CD14-positive monocyte (primary cell): ENCODE measurements at regions not wholly inside any gene's neighbourhood (a gene's known extent, or its start where the extent isn't known, plus 50 kb on each side); places are given as distances from the start of the nearest gene placed in this dataset.

ENCODE experiments used
- DNase-seq, 3 donors: peaks; one replicate each; pipeline ENCODE4 v3.0.0-alpha.2; 2011 to 2022
- H2AFZ ChIP-seq: 2 replicates; pipeline ENCODE4 v1.6.0; 2012; ENCODE audit warnings: mild to moderate bottlenecking, low read depth, low read length, inconsistent platforms; ENCODE audit not compliant: insufficient read depth, poor library complexity, severe bottlenecking
- H3K27ac ChIP-seq, 2 donors: 1 replicate in 1 of 2; 2 replicates in 1 of 2; pipeline ENCODE4 v1.5.1; 2012 to 2013; ENCODE audit warnings: low read length in 2 of 2, control low read depth in 1 of 2, inconsistent platforms in 1 of 2, low read depth in 1 of 2, mild to moderate bottlenecking in 1 of 2
- H3K27me3 ChIP-seq, 2 donors: one replicate each; pipeline versions ENCODE4 v1.6.0 to v1.6.1; 2011 to 2013; ENCODE audit warnings: low read length in 2 of 2; ENCODE audit not compliant: control insufficient read depth in 2 of 2, insufficient read depth in 2 of 2
- H3K36me3 ChIP-seq, 2 donors: replicated peaks in 1 of 2; 1 replicate in 1 of 2; 2 replicates in 1 of 2; pipeline versions ENCODE4 v1.5.1 to v1.6.1; 2012 to 2013; ENCODE audit warnings: low read length in 2 of 2, control low read depth in 1 of 2, inconsistent platforms in 1 of 2, mild to moderate bottlenecking in 1 of 2; ENCODE audit not compliant: insufficient read depth in 2 of 2, control insufficient read depth in 1 of 2
- H3K4me1 ChIP-seq, 2 donors: 1 replicate in 1 of 2; 2 replicates in 1 of 2; pipeline versions ENCODE4 v1.5.1 to v1.6.1; 2012 to 2013; ENCODE audit warnings: low read length in 2 of 2, control low read depth in 1 of 2, inconsistent platforms in 1 of 2, mild to moderate bottlenecking in 1 of 2, moderate library complexity in 1 of 2; ENCODE audit not compliant: insufficient read depth in 2 of 2, control insufficient read depth in 1 of 2
- H3K4me2 ChIP-seq: replicated peaks from 2 replicates; pipeline ENCODE3; 2012; ENCODE audit warnings: low read length, moderate library complexity, mild to moderate bottlenecking; ENCODE audit not compliant: poor library complexity, severe bottlenecking; ENCODE audit errors: extremely low read depth
- H3K4me3 ChIP-seq, 3 experiments: fragments of 200-600 bp in 1 of 3; sonication (generic) in 1 of 3; replicated peaks in 1 of 3; 1 replicate in 2 of 3; 2 replicates in 1 of 3; pipeline ENCODE4 v1.5.1; 2011 to 2013; ENCODE audit warnings: low read length in 3 of 3, mild to moderate bottlenecking in 3 of 3, control low read depth in 2 of 3, low read depth in 2 of 3, inconsistent platforms in 1 of 3, moderate library complexity in 1 of 3
- H3K79me2 ChIP-seq: 2 replicates; pipeline ENCODE4 v1.6.0; 2012; ENCODE audit warnings: mild to moderate bottlenecking, control low read depth, inconsistent platforms, low read length, moderate library complexity; ENCODE audit not compliant: insufficient read depth
- H3K9ac ChIP-seq: 2 replicates; pipeline ENCODE4 v1.6.0; 2017; ENCODE audit warnings: low read length, mild to moderate bottlenecking; ENCODE audit not compliant: insufficient read depth, poor library complexity, severe bottlenecking
- H3K9me3 ChIP-seq, 2 donors: replicated peaks in 1 of 2; 1 replicate in 1 of 2; 2 replicates in 1 of 2; pipeline versions ENCODE4 v1.5.1 to v1.6.1; 2012 to 2013; ENCODE audit warnings: low read length in 2 of 2, control low read depth in 1 of 2; ENCODE audit not compliant: control insufficient read depth in 1 of 2, insufficient read depth in 1 of 2
- H4K20me1 ChIP-seq: 2 replicates; pipeline ENCODE4 v1.6.0; 2012; ENCODE audit warnings: mild to moderate bottlenecking, low read length, control low read depth, moderate library complexity; ENCODE audit not compliant: insufficient read depth
- H3K27ac Mint-ChIP-seq, 7 donors: one replicate each; pipeline ENCODE4 v1.8.0; 2020; ENCODE audit warnings: mild to moderate bottlenecking in 7 of 7, mixed read lengths in 7 of 7, moderate library complexity in 6 of 7, inconsistent platforms in 2 of 7
- H3K27me3 Mint-ChIP-seq, 3 donors: one replicate each; pipeline ENCODE4 v1.8.0; 2021 to 2022; ENCODE audit warnings: low read depth in 3 of 3, mild to moderate bottlenecking in 3 of 3, mixed read lengths in 3 of 3, moderate library complexity in 3 of 3, inconsistent platforms in 1 of 3
- H3K36me3 Mint-ChIP-seq, 2 donors: one replicate each; pipeline ENCODE4 v1.8.0; 2020; ENCODE audit warnings: mixed read lengths in 2 of 2, inconsistent platforms in 1 of 2, mild to moderate bottlenecking in 1 of 2
- H3K4me1 Mint-ChIP-seq: one replicate; pipeline ENCODE4 v1.8.0; 2020; ENCODE audit warnings: mild to moderate bottlenecking, mixed read lengths
- H3K4me3 Mint-ChIP-seq, 2 donors: one replicate each; pipeline ENCODE4 v1.8.0; 2020; ENCODE audit warnings: mild to moderate bottlenecking in 2 of 2, mixed read lengths in 2 of 2, moderate library complexity in 1 of 2
- H3K9me3 Mint-ChIP-seq, 7 donors: one replicate each; pipeline ENCODE4 v1.8.0; 2020 to 2022; ENCODE audit warnings: mixed read lengths in 7 of 7, mild to moderate bottlenecking in 6 of 7, moderate library complexity in 6 of 7, inconsistent platforms in 2 of 7
- CTCF ChIP-seq: fragments of 200-600 bp; IDR thresholded peaks from one replicate; pipeline ENCODE4 v1.8.0; 2022; ENCODE audit warnings: antibody characterized with exemption, mild to moderate bottlenecking
- WGBS: methylation state at CpG from one replicate; pipeline ENCODE4 v1.1.5; 2013; ENCODE audit warnings: missing lambda C conversion rate; ENCODE audit not compliant: insufficient coverage; 5-methylcytosine and 5-hydroxymethylcytosine counted together
- intact Hi-C, 2 donors: fragments of 100-400 bp; cut with micrococcal nuclease; formaldehyde crosslinking; loops; one replicate each; pipeline versions ENCODE4 v1.15.0 to v1.15.1; 2023

DNA sequence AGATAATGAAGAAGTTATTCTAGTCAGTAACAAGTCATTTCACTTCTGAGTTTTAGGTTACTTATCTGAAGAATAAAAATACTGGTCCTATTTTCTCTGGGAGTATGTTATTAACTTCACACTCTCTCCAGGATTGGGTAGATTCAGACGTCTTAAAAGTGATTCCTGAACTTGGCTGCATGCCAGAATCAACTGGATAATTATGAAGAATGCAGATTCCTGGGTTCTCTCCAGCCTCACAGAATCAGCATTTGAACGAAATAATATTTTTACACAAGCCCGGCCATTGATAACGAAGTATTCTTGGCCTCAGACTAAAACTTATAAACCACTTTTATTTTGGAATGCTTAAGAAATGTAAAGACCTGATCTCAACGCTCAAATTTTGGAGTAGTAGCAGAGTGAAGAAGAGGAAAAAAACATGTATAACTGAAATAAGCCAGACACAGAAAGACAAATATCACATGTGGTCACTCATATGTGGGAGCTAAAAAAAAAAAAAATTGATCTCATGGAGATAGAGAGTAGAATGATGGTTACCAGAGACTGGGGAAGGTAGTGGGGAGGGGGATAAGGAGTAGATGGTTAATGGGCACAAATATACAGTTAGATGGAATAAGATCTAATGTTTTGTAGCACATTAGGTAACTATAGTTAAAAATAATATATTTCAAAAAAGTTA is 507.3 kb downstream of the ISL1 start:
- Histone ChIP-seq H3K79me2 (no peaks in the 10 kb centered on the region), H3K4me2 (no peak overlapping the region), H4K20me1 (no peaks in the 10 kb centered on the region), H3K9ac (no peak overlapping the region), H3K4me3 (no peak overlapping the region), H3K36me3 (no peaks in the 10 kb centered on the region), H3K4me1 (no peaks in the 10 kb centered on the region), H3K27ac (no peak overlapping the region), H3K9me3 (no peaks in the 10 kb centered on the region), H2AFZ (no peak overlapping the region), H3K27me3 (no peaks in the 10 kb centered on the region)
- WGBS, result no CpG with 5 or more reads among the region's 5 CpGs
- TF ChIP-seq CTCF, result no peak
- H3K9me3 Mint-ChIP-seq, result peaks cover 0 to 5% (median 0%) of the 10 kb centered on the region in 7 donors
- intact Hi-C loops, result no loop called here
- peaks cover 0 to 1% (median 1%) of the 10 kb centered on the region in 3 donors for H3K27me3 Mint-ChIP-seq
- no peak overlapping the region for H3K27ac Mint-ChIP-seq
- H3K36me3 Mint-ChIP-seq, result no peaks in the 10 kb centered on the region
- no peak overlapping the region for H3K4me3 Mint-ChIP-seq
- DNase-seq, result no peak
- H3K4me1 Mint-ChIP-seq, result no peaks in the 10 kb centered on the region

GRCh38 chr5:51892680-51893079 is 509.4 kb downstream of the ISL1 start:
- intact Hi-C loops, result no loop called here
- Histone ChIP-seq H3K4me3 (no peak overlapping the region), H3K9ac (no peak overlapping the region), H3K9me3 (no peaks in the 10 kb centered on the region), H3K27me3 (no peaks in the 10 kb centered on the region), H2AFZ (no peak overlapping the region), H3K4me2 (no peak overlapping the region), H3K79me2 (no peaks in the 10 kb centered on the region), H3K27ac (no peak overlapping the region), H4K20me1 (no peaks in the 10 kb centered on the region), H3K4me1 (no peaks in the 10 kb centered on the region), H3K36me3 (no peaks in the 10 kb centered on the region)
- no peaks in the 10 kb centered on the region for H3K36me3 Mint-ChIP-seq
- peaks cover 0 to 8% (median 0%) of the 10 kb centered on the region in 7 donors for H3K9me3 Mint-ChIP-seq
- DNase-seq, result no peak
- no peak overlapping the region for H3K4me3 Mint-ChIP-seq
- WGBS, result no CpG with 5 or more reads among the region's 1 CpG
- H3K27ac Mint-ChIP-seq, result no peak overlapping the region
- no peaks in the 10 kb centered on the region for H3K4me1 Mint-ChIP-seq
- H3K27me3 Mint-ChIP-seq, result peaks cover 0 to 1% (median 1%) of the 10 kb centered on the region in 3 donors
- no peak for TF ChIP-seq CTCF
